ENCODE measurements at regions not wholly inside any gene's neighbourhood (a gene's known extent, or its start where the extent isn't known, plus 50 kb on each side); places are given as distances from the start of the nearest gene placed in this dataset.

DNA sequence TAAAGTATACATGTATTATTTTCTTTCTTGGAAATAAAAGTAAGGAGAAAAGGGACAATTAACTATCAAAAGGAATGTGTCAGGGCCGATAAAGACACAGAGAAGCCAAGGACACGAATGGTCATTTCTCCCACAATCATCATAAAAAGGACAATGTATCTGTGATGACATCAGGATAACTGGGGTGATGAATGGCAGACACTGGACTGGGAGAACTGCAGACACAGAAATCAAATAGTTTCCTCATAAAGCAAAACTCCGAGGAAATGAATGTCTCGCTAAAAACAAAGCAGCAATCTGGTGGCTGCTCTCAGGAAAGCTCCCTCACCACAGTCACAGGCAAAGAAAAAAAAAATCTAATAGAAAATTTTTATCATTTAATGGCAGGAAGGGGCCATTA is 69.3 kb upstream of the NPY start:
- no peak overlapping the region for H3K4me3 ChIP-seq (ENCODE audit: low read depth, low read length)
- TF ChIP-seq CTCF (conservative IDR thresholded peaks at IDR 0.05; ENCODE audit: low read depth, low read length): no peak

DNA sequence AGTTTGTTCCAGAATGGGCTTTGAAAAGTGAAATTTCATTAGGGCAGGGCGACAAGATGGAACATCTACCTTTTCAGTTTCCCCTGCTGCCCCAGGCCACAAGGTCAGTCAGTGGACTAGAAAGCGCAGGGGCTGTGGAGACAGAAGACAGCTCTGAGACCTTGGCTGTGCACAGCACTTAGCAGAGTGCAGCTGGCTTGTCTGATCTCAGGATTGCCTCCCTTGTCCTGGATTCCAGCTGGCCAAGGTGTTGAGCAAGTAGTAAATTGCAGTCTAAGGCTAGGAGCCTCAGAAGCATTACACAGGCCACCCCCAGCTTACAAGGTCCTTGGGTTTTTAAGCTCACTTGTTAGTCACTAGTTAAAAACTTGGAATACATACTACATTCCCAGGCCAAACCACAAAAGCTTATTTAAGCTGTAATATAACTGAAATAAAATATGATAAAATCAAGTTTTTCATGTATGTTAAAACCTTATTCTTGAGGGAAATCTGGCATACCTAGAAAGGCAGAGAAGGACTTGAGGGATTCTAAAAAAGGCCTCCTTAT is 67.3 kb upstream of the NPY start:
- no peak for DNase-seq (ENCODE audit: low read depth)
- no peak overlapping the region for H3K4me3 ChIP-seq (ENCODE audit: low read depth, low read length)
- no peak for TF ChIP-seq CTCF (conservative IDR thresholded peaks at IDR 0.05; ENCODE audit: low read depth, low read length)

More for the DNA sequence above, 69.3 kb upstream of the NPY start:
- no peak for DNase-seq (ENCODE audit: low read depth)

GRCh38 chr7:24221500-24221899 is 62.5 kb upstream of the NPY start:
- DNase-seq (ENCODE audit: low read depth): no peak
- no peak overlapping the region for H3K4me3 ChIP-seq (ENCODE audit: low read depth, low read length)
- no peak for TF ChIP-seq CTCF (conservative IDR thresholded peaks at IDR 0.05; ENCODE audit: low read depth, low read length)

- no peak for DNase-seq (ENCODE audit: low read depth)
- no peak for TF ChIP-seq CTCF (conservative IDR thresholded peaks at IDR 0.05; ENCODE audit: low read depth, low read length)
- H3K4me3 ChIP-seq (ENCODE audit: low read depth, low read length): no peak overlapping the region
Observed at GRCh38 chr7:24227068-24227467, 56.9 kb upstream of the NPY start.

GRCh38 chr7:24227603-24228359 is 56.2 kb upstream of the NPY start:
- DNase-seq (ENCODE audit: low read depth): no peak
- no peak overlapping the region for H3K4me3 ChIP-seq (ENCODE audit: low read depth, low read length)
- no peak for TF ChIP-seq CTCF (conservative IDR thresholded peaks at IDR 0.05; ENCODE audit: low read depth, low read length)

DNA sequence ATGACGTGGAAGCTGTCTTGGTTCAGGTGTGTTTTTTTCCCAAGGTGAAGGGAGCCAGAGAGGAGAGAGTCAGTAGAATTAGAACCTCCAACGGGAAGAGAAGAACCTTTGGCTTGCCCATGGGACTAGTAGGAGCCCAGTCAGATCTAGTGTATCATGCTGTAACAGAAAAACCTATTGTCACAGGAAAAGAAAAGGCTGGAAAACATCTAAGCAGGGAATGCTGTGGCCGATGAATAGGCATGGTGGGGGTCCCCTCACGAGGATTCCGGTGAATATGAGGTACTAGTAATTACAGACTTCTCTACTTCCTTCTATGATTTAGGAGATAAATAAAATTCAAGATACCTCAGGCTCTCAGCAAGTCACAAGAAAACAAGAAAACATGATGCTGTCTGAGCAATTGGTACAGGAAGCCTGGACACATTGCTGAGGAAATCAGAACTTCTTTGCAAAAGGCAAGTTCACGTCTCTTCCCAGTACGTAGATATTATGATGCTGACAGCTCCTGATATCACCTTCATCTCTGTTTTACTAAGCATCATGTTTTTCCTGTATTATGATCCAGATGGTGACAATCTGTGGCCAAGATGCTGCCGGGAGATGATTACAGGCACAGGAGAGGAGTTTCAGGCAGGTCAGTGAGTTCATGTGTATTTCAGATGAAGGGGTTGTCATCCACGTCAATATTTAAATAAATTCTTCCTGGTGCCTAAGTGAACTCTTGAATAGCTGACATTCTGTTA is 54.3 kb upstream of the NPY start:
- no peak for TF ChIP-seq CTCF (conservative IDR thresholded peaks at IDR 0.05; ENCODE audit: low read depth, low read length)
- H3K4me3 ChIP-seq (ENCODE audit: low read depth, low read length): no peak overlapping the region
- no peak for DNase-seq (ENCODE audit: low read depth)

Measured in epithelial cell of proximal tubule (primary cell).